ENCODE measurements at regions not wholly inside any gene's neighbourhood (a gene's known extent, or its start where the extent isn't known, plus 50 kb on each side); places are given as distances from the start of the nearest gene placed in this dataset.

- peaks cover 11 to 25% of the 10 kb centered on the region in 2 donors for H3K36me3 ChIP-seq (ENCODE audit: control insufficient read depth in 1 of 2, insufficient read depth in 2 of 2, low read length in 2 of 2)
- no peaks in the 10 kb centered on the region for H3K4me1 ChIP-seq (ENCODE audit: control insufficient read depth in 1 of 2, insufficient read depth in 2 of 2, low read length in 2 of 2)
- no peak overlapping the region for H3K27ac ChIP-seq (ENCODE audit: low read length)
Measured at GRCh38 chr14:71666571-71667145, 265.6 kb upstream of the RGS6 start.

GRCh38 chr14:71668186-71668912 lies 263.9 kb upstream of the RGS6 start:
- H3K9me3 ChIP-seq (ENCODE audit: control insufficient read depth in 1 of 2, low read length in 2 of 2) = no peaks in the 10 kb centered on the region
- no peaks in the 10 kb centered on the region for H3K4me1 ChIP-seq (ENCODE audit: control insufficient read depth in 1 of 2, insufficient read depth in 2 of 2, low read length in 2 of 2)
- peaks cover 12 to 23% of the 10 kb centered on the region in 2 donors for H3K36me3 ChIP-seq (ENCODE audit: control insufficient read depth in 1 of 2, insufficient read depth in 2 of 2, low read length in 2 of 2)
- H3K27me3 ChIP-seq (ENCODE audit: low read depth, low read length) = no peaks in the 10 kb centered on the region
- no peak overlapping the region for H3K27ac ChIP-seq (ENCODE audit: low read length)
- H3K4me3 ChIP-seq (ENCODE audit: low read depth in 1 of 2, low read length in 2 of 2) = no peak overlapping the region

More at GRCh38 chr14:71666571-71667145, 265.6 kb upstream of the RGS6 start:
- Histone ChIP-seq H3K4me3 (ENCODE audit: low read depth in 1 of 2, low read length in 2 of 2) (no peak overlapping the region), H3K9me3 (ENCODE audit: control insufficient read depth in 1 of 2, low read length in 2 of 2) (no peaks in the 10 kb centered on the region), H3K27me3 (ENCODE audit: low read depth, low read length) (no peaks in the 10 kb centered on the region)

- H3K9me3 ChIP-seq (ENCODE audit: control insufficient read depth in 1 of 2, low read length in 2 of 2) = no peaks in the 10 kb centered on the region
- no peak overlapping the region for H3K4me3 ChIP-seq (ENCODE audit: low read depth in 1 of 2, low read length in 2 of 2)
- no peaks in the 10 kb centered on the region for H3K27me3 ChIP-seq (ENCODE audit: low read depth, low read length)
- no peaks in the 10 kb centered on the region for H3K4me1 ChIP-seq (ENCODE audit: control insufficient read depth in 1 of 2, insufficient read depth in 2 of 2, low read length in 2 of 2)
- peaks cover 6 to 27% of the 10 kb centered on the region in 2 donors for H3K36me3 ChIP-seq (ENCODE audit: control insufficient read depth in 1 of 2, insufficient read depth in 2 of 2, low read length in 2 of 2)
- no peak overlapping the region for H3K27ac ChIP-seq (ENCODE audit: low read length)
Measured at GRCh38 chr14:71672596-71672995, 259.6 kb upstream of the RGS6 start.

GRCh38 chr14:71675126-71675899 lies 256.9 kb upstream of the RGS6 start:
- Histone ChIP-seq H3K27ac (ENCODE audit: low read length) (no peak overlapping the region), H3K36me3 (ENCODE audit: control insufficient read depth in 1 of 2, insufficient read depth in 2 of 2, low read length in 2 of 2) (peaks cover 6 to 27% of the 10 kb centered on the region in 2 donors), H3K4me3 (ENCODE audit: low read depth in 1 of 2, low read length in 2 of 2) (no peak overlapping the region), H3K9me3 (ENCODE audit: control insufficient read depth in 1 of 2, low read length in 2 of 2) (no peaks in the 10 kb centered on the region), H3K27me3 (ENCODE audit: low read depth, low read length) (no peaks in the 10 kb centered on the region), H3K4me1 (ENCODE audit: control insufficient read depth in 1 of 2, insufficient read depth in 2 of 2, low read length in 2 of 2) (no peaks in the 10 kb centered on the region)

GRCh38 chr14:71675900-71676287 lies 256.3 kb upstream of the RGS6 start:
- H3K27me3 ChIP-seq (ENCODE audit: low read depth, low read length) = no peaks in the 10 kb centered on the region
- peaks cover 6 to 27% of the 10 kb centered on the region in 2 donors for H3K36me3 ChIP-seq (ENCODE audit: control insufficient read depth in 1 of 2, insufficient read depth in 2 of 2, low read length in 2 of 2)
- no peaks in the 10 kb centered on the region for H3K9me3 ChIP-seq (ENCODE audit: control insufficient read depth in 1 of 2, low read length in 2 of 2)
- no peaks in the 10 kb centered on the region for H3K4me1 ChIP-seq (ENCODE audit: control insufficient read depth in 1 of 2, insufficient read depth in 2 of 2, low read length in 2 of 2)
- H3K4me3 ChIP-seq (ENCODE audit: low read depth in 1 of 2, low read length in 2 of 2) = no peak overlapping the region
- H3K27ac ChIP-seq (ENCODE audit: low read length) = no peak overlapping the region

DNA sequence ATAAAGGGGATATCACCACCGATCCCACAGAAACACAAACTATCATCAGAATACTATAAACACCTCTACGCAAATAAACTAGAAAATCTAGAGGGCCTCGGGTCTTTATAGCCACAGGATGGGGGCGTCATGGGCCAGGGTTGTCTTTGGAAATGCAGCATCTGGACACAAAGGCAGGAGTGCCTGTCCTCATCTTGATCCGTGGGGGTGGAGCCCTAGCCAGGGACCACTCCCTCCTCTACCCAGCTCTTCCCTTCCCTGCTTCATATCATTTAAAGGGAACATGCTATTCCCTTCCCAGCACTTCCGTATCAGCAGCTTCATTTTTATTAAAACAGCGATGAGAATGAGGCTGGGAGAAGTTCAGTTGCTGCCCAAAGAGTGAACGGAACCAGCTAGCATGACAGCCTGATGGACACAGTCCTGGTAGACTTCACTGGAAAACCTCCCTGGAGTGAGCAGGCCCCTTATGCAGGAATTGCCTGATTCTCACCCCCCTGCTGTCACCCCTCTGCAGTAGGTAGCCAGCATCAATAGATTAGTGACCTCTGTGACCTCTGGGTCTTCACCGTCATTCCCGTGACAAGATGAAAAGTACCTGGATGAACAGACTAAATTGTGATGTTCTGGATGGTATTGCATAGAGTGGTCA lies 251.4 kb upstream of the RGS6 start:
- H3K4me3 ChIP-seq (ENCODE audit: low read depth in 1 of 2, low read length in 2 of 2) = no peak overlapping the region
- peak overlapping the region; percentile 42 for H3K27ac ChIP-seq (ENCODE audit: low read length)
- peaks cover 8 to 11% of the 10 kb centered on the region in 2 donors for H3K36me3 ChIP-seq (ENCODE audit: control insufficient read depth in 1 of 2, insufficient read depth in 2 of 2, low read length in 2 of 2)
- H3K9me3 ChIP-seq (ENCODE audit: control insufficient read depth in 1 of 2, low read length in 2 of 2) = no peaks in the 10 kb centered on the region
- no peaks in the 10 kb centered on the region for H3K4me1 ChIP-seq (ENCODE audit: control insufficient read depth in 1 of 2, insufficient read depth in 2 of 2, low read length in 2 of 2)
- H3K27me3 ChIP-seq (ENCODE audit: low read depth, low read length) = no peaks in the 10 kb centered on the region

DNA sequence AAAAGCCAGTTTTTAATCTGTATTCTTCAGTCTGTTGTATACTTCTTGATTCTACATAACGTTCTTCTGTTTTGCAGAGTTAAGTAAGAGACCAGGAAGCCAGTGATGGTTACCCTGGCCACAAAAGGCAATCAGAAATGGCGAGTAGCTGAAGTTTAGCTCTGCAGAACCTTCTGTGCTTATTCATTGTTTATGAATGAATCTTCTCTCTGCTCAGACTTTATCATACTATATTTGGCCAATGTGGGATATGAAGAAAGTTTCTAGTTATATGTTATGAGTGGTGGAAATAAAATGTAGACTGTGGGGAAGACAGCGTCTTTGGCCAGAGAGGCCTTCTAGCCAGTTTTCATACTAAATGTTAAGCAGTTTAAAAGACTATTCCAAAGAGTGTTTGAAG lies 249.9 kb upstream of the RGS6 start:
- H3K4me1 ChIP-seq (ENCODE audit: control insufficient read depth in 1 of 2, insufficient read depth in 2 of 2, low read length in 2 of 2) = peaks cover 0 to 2% of the 10 kb centered on the region in 2 donors
- no peak overlapping the region for H3K27ac ChIP-seq (ENCODE audit: low read length)
- H3K4me3 ChIP-seq (ENCODE audit: low read depth in 1 of 2, low read length in 2 of 2) = no peak overlapping the region
- H3K36me3 ChIP-seq (ENCODE audit: control insufficient read depth in 1 of 2, insufficient read depth in 2 of 2, low read length in 2 of 2) = peaks cover 8 to 11% of the 10 kb centered on the region in 2 donors
- H3K9me3 ChIP-seq (ENCODE audit: control insufficient read depth in 1 of 2, low read length in 2 of 2) = no peaks in the 10 kb centered on the region
- no peaks in the 10 kb centered on the region for H3K27me3 ChIP-seq (ENCODE audit: low read depth, low read length)

DNA sequence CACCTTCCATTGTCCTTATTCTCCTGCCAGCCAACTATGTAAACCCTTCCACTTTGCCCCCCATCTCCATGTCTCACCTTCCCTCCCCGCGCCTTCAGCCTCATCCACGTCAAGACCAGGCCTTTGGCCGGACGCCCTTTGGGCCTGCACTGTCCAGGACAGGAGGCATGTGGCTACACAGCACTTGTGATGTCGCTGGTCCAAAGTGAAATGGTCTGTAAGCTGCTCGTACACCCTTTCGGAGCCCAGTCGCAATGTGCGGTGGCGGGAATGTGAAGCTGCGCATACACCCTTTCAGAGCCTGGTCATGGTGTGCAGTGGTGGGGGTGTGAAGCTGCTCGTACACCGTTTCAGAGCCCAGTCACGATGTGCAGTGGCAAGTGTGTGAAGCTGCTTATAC lies 247.9 kb upstream of the RGS6 start:
- Histone ChIP-seq H3K9me3 (ENCODE audit: control insufficient read depth in 1 of 2, low read length in 2 of 2) (no peaks in the 10 kb centered on the region), H3K36me3 (ENCODE audit: control insufficient read depth in 1 of 2, insufficient read depth in 2 of 2, low read length in 2 of 2) (peaks cover 8 to 11% of the 10 kb centered on the region in 2 donors), H3K4me3 (ENCODE audit: low read depth in 1 of 2, low read length in 2 of 2) (no peak overlapping the region), H3K27ac (ENCODE audit: low read length) (no peak overlapping the region), H3K4me1 (ENCODE audit: control insufficient read depth in 1 of 2, insufficient read depth in 2 of 2, low read length in 2 of 2) (peaks cover 0 to 7% of the 10 kb centered on the region in 2 donors), H3K27me3 (ENCODE audit: low read depth, low read length) (no peaks in the 10 kb centered on the region)

- Histone ChIP-seq H3K36me3 (ENCODE audit: control insufficient read depth in 1 of 2, insufficient read depth in 2 of 2, low read length in 2 of 2) (peaks cover 8 to 14% of the 10 kb centered on the region in 2 donors), H3K27ac (ENCODE audit: low read length) (peak overlapping the region; percentile 5), H3K9me3 (ENCODE audit: control insufficient read depth in 1 of 2, low read length in 2 of 2) (no peaks in the 10 kb centered on the region), H3K4me1 (ENCODE audit: control insufficient read depth in 1 of 2, insufficient read depth in 2 of 2, low read length in 2 of 2) (peaks cover 0 to 7% of the 10 kb centered on the region in 2 donors), H3K4me3 (ENCODE audit: low read depth in 1 of 2, low read length in 2 of 2) (no peak overlapping the region), H3K27me3 (ENCODE audit: low read depth, low read length) (no peaks in the 10 kb centered on the region)
Measured at GRCh38 chr14:71686677-71687076, 245.6 kb upstream of the RGS6 start.

- Histone ChIP-seq H3K4me3 (ENCODE audit: low read depth in 1 of 2, low read length in 2 of 2) (no peak overlapping the region), H3K4me1 (ENCODE audit: control insufficient read depth in 1 of 2, insufficient read depth in 2 of 2, low read length in 2 of 2) (peaks cover 0 to 7% of the 10 kb centered on the region in 2 donors), H3K27ac (ENCODE audit: low read length) (peak overlapping the region; percentile 5)
Measured at GRCh38 chr14:71687166-71687831, 244.9 kb upstream of the RGS6 start.

More at GRCh38 chr14:71687166-71687831, 244.9 kb upstream of the RGS6 start:
- Histone ChIP-seq H3K9me3 (ENCODE audit: control insufficient read depth in 1 of 2, low read length in 2 of 2) (no peaks in the 10 kb centered on the region), H3K27me3 (ENCODE audit: low read depth, low read length) (no peaks in the 10 kb centered on the region), H3K36me3 (ENCODE audit: control insufficient read depth in 1 of 2, insufficient read depth in 2 of 2, low read length in 2 of 2) (peaks cover 7 to 14% of the 10 kb centered on the region in 2 donors)
